Hepatocyte (in vitro differentiated cells): ENCODE measurements at regions not wholly inside any gene's neighbourhood (a gene's known extent, or its start where the extent isn't known, plus 50 kb on each side); places are given as distances from the start of the nearest gene placed in this dataset.

ENCODE experiments used
- DNase-seq: peaks from one replicate; pipeline ENCODE4 v3.0.0-alpha.2; 2016; ENCODE audit warnings: low spot score
- H2AFZ ChIP-seq: fragments of 200-600 bp; sonication (generic); 2 replicates; pipeline ENCODE4 v1.6.0; 2016; ENCODE audit warnings: antibody characterized with exemption, mild to moderate bottlenecking
- H3K27ac ChIP-seq: fragments of 200-600 bp; sonication (generic); 2 replicates; pipeline ENCODE4 v1.5.1; 2016; ENCODE audit warnings: mild to moderate bottlenecking
- H3K27me3 ChIP-seq: fragments of 200-600 bp; sonication (generic); 2 replicates; pipeline ENCODE4 v1.6.1; 2016
- H3K36me3 ChIP-seq: fragments of 200-600 bp; sonication (generic); replicated peaks from 2 replicates; pipeline ENCODE4 v1.5.1; 2016; ENCODE audit warnings: low read depth; ENCODE audit not compliant: insufficient read depth
- H3K4me1 ChIP-seq: fragments of 200-600 bp; sonication (generic); 2 replicates; pipeline ENCODE4 v1.5.1; 2016; ENCODE audit warnings: mild to moderate bottlenecking, moderate library complexity; ENCODE audit not compliant: insufficient read depth
- H3K4me2 ChIP-seq: fragments of 200-600 bp; sonication (generic); 2 replicates; pipeline ENCODE4 v1.6.0; 2016
- H3K4me3 ChIP-seq: fragments of 200-600 bp; sonication (generic); 2 replicates; pipeline ENCODE4 v1.5.1; 2016; ENCODE audit warnings: mild to moderate bottlenecking
- H3K79me2 ChIP-seq: fragments of 200-600 bp; sonication (generic); 2 replicates; pipeline ENCODE4 v1.6.0; 2017; ENCODE audit warnings: mild to moderate bottlenecking
- H3K9me2 ChIP-seq: fragments of 200-600 bp; sonication (generic); replicated peaks from 2 replicates; pipeline ENCODE4 v1.6.0; 2017; ENCODE audit warnings: mild to moderate bottlenecking; ENCODE audit not compliant: insufficient read depth
- H3K9me3 ChIP-seq: fragments of 200-600 bp; sonication (generic); 2 replicates; pipeline ENCODE4 v1.5.1; 2016; ENCODE audit warnings: low read depth, mild to moderate bottlenecking
- H4K20me1 ChIP-seq: fragments of 200-600 bp; sonication (generic); 2 replicates; pipeline ENCODE4 v1.6.0; 2016; ENCODE audit warnings: mild to moderate bottlenecking; ENCODE audit not compliant: insufficient read depth, poor library complexity, severe bottlenecking
- EZH2 ChIP-seq: fragments of 200-600 bp; sonication (generic); IDR thresholded peaks from 2 replicates; pipeline ENCODE4 v1.6.1; 2016; ENCODE audit warnings: antibody characterized with exemption, mild to moderate bottlenecking, borderline replicate concordance
- EZH2phosphoT487 ChIP-seq: fragments of 200-600 bp; sonication (generic); IDR thresholded peaks from one replicate; pipeline ENCODE4 v1.6.1; 2018; ENCODE audit warnings: antibody characterized with exemption, mild to moderate bottlenecking, low read depth, moderate library complexity; ENCODE audit not compliant: unreplicated experiment, severe bottlenecking
- WGBS: methylation state at CpG from one replicate; pipeline ENCODE4 v1.1.6; 2016; ENCODE audit warnings: low lambda C conversion rate; ENCODE audit errors: missing lambda C conversion rate; 5-methylcytosine and 5-hydroxymethylcytosine counted together
- TF ChIP-seq, protein P1 (sequence below): fragments of 200-600 bp; sonication (generic); IDR thresholded peaks from 2 replicates; pipeline ENCODE4 v1.5.1; 2016; ENCODE audit warnings: antibody characterized with exemption, mild to moderate bottlenecking; ENCODE audit not compliant: poor library complexity

GRCh38 chr3:145737952-145738351 lies 423.0 kb downstream of the PLOD2 start:
- no peak overlapping the region for H3K27ac ChIP-seq
- 100% methylated on average over 1 of the region's 1 CpG for WGBS
- H2AFZ ChIP-seq: no peak overlapping the region
- H3K9me2 ChIP-seq: no peaks in the 10 kb centered on the region
- DNase-seq: no peak
- no peaks in the 10 kb centered on the region for H3K27me3 ChIP-seq
- H3K79me2 ChIP-seq: no peaks in the 10 kb centered on the region
- no peaks in the 10 kb centered on the region for H4K20me1 ChIP-seq
- TF ChIP-seq EZH2 (no peak), EZH2phosphoT487 (no peak)
- TF ChIP-seq, protein P1, sequence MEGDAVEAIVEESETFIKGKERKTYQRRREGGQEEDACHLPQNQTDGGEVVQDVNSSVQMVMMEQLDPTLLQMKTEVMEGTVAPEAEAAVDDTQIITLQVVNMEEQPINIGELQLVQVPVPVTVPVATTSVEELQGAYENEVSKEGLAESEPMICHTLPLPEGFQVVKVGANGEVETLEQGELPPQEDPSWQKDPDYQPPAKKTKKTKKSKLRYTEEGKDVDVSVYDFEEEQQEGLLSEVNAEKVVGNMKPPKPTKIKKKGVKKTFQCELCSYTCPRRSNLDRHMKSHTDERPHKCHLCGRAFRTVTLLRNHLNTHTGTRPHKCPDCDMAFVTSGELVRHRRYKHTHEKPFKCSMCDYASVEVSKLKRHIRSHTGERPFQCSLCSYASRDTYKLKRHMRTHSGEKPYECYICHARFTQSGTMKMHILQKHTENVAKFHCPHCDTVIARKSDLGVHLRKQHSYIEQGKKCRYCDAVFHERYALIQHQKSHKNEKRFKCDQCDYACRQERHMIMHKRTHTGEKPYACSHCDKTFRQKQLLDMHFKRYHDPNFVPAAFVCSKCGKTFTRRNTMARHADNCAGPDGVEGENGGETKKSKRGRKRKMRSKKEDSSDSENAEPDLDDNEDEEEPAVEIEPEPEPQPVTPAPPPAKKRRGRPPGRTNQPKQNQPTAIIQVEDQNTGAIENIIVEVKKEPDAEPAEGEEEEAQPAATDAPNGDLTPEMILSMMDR: no peak
- no peaks in the 10 kb centered on the region for H3K36me3 ChIP-seq
- no peaks in the 10 kb centered on the region for H3K4me1 ChIP-seq
- H3K4me2 ChIP-seq: no peak overlapping the region
- no peaks in the 10 kb centered on the region for H3K9me3 ChIP-seq
- H3K4me3 ChIP-seq: no peak overlapping the region

GRCh38 chr3:145739926-145740325 lies 421.1 kb downstream of the PLOD2 start:
- H3K4me3 ChIP-seq: no peak overlapping the region
- DNase-seq: no peak
- WGBS: 79% methylated on average over 4 of the region's 4 CpGs

GRCh38 chr3:145750657-145751056 lies 410.3 kb downstream of the PLOD2 start:
- Histone ChIP-seq H3K9me2 (no peaks in the 10 kb centered on the region), H3K9me3 (no peaks in the 10 kb centered on the region), H3K4me3 (no peak overlapping the region), H3K36me3 (no peaks in the 10 kb centered on the region), H3K4me2 (no peak overlapping the region), H3K27me3 (no peaks in the 10 kb centered on the region), H2AFZ (no peak overlapping the region), H3K4me1 (no peaks in the 10 kb centered on the region), H3K27ac (no peak overlapping the region), H3K79me2 (no peaks in the 10 kb centered on the region), H4K20me1 (no peaks in the 10 kb centered on the region)
- TF ChIP-seq, protein P1: no peak
- no peak for TF ChIP-seq EZH2
- no peak for TF ChIP-seq EZH2phosphoT487
- WGBS: 96% methylated on average over 2 of the region's 2 CpGs
- DNase-seq: no peak

More at GRCh38 chr3:145739926-145740325, 421.1 kb downstream of the PLOD2 start:
- Histone ChIP-seq H3K9me2 (no peaks in the 10 kb centered on the region), H3K27ac (no peak overlapping the region), H4K20me1 (no peaks in the 10 kb centered on the region), H3K9me3 (no peaks in the 10 kb centered on the region), H3K79me2 (no peaks in the 10 kb centered on the region), H3K4me2 (no peak overlapping the region), H2AFZ (no peak overlapping the region), H3K27me3 (no peaks in the 10 kb centered on the region), H3K36me3 (no peaks in the 10 kb centered on the region), H3K4me1 (no peaks in the 10 kb centered on the region)
- TF ChIP-seq EZH2phosphoT487 (no peak), EZH2 (no peak)
- TF ChIP-seq, protein P1: no peak

DNA sequence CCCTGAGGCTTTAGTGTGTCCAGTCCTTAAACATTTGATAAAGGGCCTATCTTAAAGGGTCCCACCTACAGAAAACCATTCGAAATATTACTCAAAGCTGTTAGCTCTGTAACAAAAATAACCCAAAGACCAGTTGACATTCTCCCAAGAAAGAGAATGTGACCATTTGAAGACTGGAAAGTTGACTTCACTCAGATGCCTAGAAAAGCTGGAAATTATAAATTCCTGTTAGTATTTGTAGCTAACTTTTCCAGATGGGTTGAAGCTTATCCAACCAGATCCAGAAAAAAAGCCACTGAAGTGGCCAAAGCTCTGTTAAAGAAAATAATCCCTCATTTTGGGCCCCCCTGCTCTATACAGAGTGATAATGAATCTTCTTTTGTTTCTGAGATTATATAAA lies 408.4 kb downstream of the PLOD2 start:
- Histone ChIP-seq H3K27me3 (no peaks in the 10 kb centered on the region), H3K36me3 (no peaks in the 10 kb centered on the region), H3K9me2 (no peaks in the 10 kb centered on the region), H3K79me2 (no peaks in the 10 kb centered on the region), H3K27ac (no peak overlapping the region), H3K4me2 (no peak overlapping the region), H3K9me3 (no peaks in the 10 kb centered on the region), H2AFZ (no peak overlapping the region), H3K4me3 (no peak overlapping the region), H4K20me1 (no peaks in the 10 kb centered on the region), H3K4me1 (no peaks in the 10 kb centered on the region)
- 84% methylated on average over 1 of the region's 1 CpG for WGBS
- TF ChIP-seq EZH2 (no peak), EZH2phosphoT487 (no peak)
- DNase-seq: no peak
